ENCODE measurements at regions not wholly inside any gene's neighbourhood (a gene's known extent, or its start where the extent isn't known, plus 50 kb on each side); places are given as distances from the start of the nearest gene placed in this dataset.

GRCh38 chr6:133761706-133762105, 127.2 kb upstream of the TCF21 start:
- TF ChIP-seq, protein P1, sequence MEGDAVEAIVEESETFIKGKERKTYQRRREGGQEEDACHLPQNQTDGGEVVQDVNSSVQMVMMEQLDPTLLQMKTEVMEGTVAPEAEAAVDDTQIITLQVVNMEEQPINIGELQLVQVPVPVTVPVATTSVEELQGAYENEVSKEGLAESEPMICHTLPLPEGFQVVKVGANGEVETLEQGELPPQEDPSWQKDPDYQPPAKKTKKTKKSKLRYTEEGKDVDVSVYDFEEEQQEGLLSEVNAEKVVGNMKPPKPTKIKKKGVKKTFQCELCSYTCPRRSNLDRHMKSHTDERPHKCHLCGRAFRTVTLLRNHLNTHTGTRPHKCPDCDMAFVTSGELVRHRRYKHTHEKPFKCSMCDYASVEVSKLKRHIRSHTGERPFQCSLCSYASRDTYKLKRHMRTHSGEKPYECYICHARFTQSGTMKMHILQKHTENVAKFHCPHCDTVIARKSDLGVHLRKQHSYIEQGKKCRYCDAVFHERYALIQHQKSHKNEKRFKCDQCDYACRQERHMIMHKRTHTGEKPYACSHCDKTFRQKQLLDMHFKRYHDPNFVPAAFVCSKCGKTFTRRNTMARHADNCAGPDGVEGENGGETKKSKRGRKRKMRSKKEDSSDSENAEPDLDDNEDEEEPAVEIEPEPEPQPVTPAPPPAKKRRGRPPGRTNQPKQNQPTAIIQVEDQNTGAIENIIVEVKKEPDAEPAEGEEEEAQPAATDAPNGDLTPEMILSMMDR (conservative IDR thresholded peaks at IDR 0.05; ENCODE audit: low read depth, low read length) = no peak
- TF ChIP-seq EZH2 (IDR thresholded peaks at IDR 0.05; ENCODE audit: low read length, unreplicated experiment) = no peak

Measured in PC-3 (cell line).